Non-pigmented ciliary epithelial cell (primary cell): ENCODE measurements at regions not wholly inside any gene's neighbourhood (a gene's known extent, or its start where the extent isn't known, plus 50 kb on each side); places are given as distances from the start of the nearest gene placed in this dataset.
A peak's percentile ranks its signal among the peaks of the same experiment; 100 is the strongest.

Experiments
- DNase-seq: peaks from one replicate; pipeline ENCODE4 v3.0.0-alpha.2; 2010; ENCODE audit warnings: low read depth

DNA sequence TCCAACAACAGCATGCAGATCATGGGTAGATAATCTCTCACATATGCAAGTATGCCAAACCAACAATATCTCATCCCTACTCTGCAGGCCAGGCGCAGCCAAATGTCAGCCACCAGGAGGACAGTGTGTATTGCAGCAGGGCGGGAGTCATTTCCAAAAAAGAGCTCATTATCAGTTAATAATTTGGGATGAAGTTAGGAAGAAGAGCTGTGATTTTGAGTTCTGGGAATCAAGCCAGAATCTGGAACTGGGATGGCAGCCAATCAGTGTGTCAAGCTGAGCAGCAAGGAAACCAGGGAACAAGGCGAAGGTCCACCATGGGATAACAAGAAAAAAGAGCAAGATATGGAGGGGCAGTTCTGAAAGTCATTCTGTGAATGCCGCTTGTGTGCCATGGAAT lies 88.2 kb upstream of the CAMK2D start:
- no peak for DNase-seq

DNA sequence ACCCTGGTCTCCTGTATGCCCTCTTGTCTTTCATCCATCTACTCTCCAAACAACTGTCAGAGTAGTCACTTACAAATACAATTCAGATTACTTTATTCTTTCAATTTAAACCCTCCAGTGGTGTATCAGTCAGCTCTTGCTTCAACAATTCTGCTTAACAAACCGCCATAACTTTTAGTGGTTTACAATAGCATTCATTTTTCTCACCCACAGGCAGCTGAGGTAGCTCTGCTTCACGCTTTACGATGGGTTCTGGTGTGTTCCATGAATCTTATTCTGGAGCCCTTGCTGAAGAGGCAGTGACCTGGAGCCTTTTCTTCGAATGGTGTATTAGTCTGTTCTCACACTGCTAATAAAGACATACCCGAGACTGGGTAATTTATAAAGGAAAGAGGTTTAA lies 86.2 kb upstream of the CAMK2D start:
- DNase-seq: no peak

- DNase-seq: no peak
Observed at GRCh38 chr4:113846433-113846832, 84.9 kb upstream of the CAMK2D start.

GRCh38 chr4:113845138-113845537 lies 83.6 kb upstream of the CAMK2D start:
- DNase-seq: no peak

DNA sequence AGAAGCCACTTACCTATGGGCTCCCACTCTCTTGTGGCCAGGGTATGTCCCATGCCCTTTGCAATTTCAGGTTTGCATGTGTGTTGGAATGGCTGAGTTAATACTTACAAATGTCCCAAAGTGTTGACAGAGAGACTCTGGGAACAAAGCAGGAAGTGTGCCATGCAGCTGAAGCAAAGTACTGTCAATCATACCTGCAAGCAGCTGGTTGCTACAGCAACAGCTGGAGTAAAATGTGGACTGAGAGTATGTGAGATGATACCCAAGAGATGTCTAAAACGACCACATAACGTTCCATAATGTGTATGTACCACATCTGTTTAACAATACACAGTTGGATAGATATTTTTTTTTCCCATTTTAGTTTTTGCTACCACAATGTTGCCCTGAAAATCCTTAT lies 82.8 kb upstream of the CAMK2D start:
- no peak for DNase-seq

DNA sequence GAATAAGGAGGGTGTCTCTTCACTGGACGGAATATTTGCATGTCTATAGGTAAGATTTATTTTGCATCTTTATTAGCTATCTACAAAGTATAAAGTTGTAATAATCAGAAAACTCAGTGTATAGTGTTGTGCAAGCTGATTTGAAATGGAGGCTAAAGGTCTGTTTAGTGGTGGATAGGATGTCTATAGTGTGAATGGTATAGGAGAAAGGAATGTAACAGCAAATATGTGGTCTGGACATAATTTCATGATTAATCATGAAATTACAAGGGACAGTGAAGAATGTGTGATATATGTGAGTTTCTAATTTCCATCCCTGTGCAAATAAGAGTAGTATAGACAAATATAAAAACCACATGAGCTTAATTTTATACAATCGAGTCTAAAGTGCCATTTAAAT lies 79.3 kb upstream of the CAMK2D start:
- DNase-seq: no peak

DNA sequence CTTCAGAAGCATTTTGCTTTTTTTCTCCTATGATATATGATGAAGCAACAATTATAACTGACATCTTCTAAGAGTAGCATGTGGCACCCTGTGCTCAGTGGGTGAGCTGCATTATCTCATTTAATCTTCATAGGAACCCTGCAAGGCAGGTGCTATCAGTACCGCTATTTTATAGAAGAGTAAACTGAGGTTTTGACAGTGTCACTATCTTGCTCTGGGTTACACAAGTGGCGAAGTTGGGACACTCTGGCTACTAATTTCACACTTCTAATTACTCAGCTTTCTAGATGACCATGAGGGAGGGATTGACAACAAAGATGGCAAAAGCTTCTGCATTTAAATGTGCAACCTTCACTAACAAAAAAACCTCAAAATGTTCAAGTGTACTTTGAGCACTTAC lies 76.9 kb upstream of the CAMK2D start:
- no peak for DNase-seq

GRCh38 chr4:113837397-113837796 lies 75.9 kb upstream of the CAMK2D start:
- peak; percentile 68 for DNase-seq

DNA sequence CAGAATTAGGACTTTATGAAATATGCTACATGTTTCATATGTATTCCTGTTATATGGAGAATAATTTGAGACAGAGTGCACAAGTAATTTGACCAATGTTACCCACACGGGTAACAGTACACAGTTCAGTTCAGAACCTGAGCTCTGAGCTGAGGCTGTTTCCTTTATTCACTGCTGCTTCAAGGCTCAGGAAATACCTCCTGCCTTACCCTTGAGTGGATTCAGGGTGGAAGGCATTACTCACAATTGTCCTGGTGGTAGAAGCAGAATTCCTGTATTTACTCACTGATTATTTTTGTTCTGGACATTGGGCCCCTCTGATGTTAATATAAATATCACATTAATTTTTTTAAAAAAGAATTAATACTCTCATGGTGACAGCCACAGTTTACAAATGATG lies 73.5 kb upstream of the CAMK2D start:
- DNase-seq: peak; percentile 54

- no peak for DNase-seq
Observed at GRCh38 chr4:113834298-113834697, 72.8 kb upstream of the CAMK2D start.

- DNase-seq: no peak
Observed at GRCh38 chr4:113832803-113833202, 71.3 kb upstream of the CAMK2D start.

- no peak for DNase-seq
Observed at GRCh38 chr4:113831457-113831856, 69.9 kb upstream of the CAMK2D start.

GRCh38 chr4:113828702-113829101 lies 67.2 kb upstream of the CAMK2D start:
- no peak for DNase-seq

DNA sequence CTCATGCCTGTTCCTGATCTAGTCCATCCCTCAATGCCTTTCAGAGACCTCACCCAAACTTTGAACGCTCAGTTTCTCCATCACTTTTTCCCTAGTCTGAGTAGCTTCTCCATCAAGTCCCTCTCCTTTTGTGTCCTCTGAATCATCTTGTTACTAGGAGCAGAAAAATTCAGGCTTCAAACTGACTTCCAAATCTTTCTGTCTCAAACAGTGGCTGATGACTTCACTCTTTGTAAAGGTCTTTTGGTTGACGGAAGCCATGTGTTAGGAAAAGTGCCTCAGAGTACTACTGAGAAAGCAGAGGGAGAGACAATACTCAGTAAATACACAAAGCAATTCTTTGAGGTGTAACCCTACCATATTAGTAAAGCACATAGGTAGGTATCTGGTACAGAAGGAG lies 65.7 kb upstream of the CAMK2D start:
- DNase-seq: no peak

DNA sequence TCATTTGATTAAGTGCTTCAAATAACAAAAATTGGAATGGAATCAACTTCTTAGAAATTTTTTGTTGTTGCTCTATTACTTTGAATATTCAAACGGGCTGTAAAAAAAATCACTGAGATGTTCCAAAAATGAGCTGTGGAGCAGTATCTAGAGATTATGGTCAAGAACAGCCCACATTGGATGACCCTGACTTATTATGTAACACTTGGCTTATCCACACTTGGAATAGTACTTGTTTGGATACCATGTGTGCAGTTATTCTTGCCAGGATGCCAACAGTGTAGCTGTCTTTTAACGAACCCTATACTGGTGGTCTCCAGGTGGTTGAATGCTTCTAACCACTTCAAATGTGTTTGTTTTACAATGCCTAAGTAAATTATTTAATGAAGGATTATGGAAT lies 64.9 kb upstream of the CAMK2D start:
- DNase-seq: no peak

GRCh38 chr4:113825272-113825671 lies 63.7 kb upstream of the CAMK2D start:
- DNase-seq: no peak

GRCh38 chr4:113824396-113824795 lies 62.9 kb upstream of the CAMK2D start:
- DNase-seq: no peak

- no peak for DNase-seq
Observed at GRCh38 chr4:113823291-113823659, 61.7 kb upstream of the CAMK2D start.

- DNase-seq: no peak
Observed at GRCh38 chr4:113822555-113823290, 61.2 kb upstream of the CAMK2D start.

GRCh38 chr4:113821856-113822255 lies 60.3 kb upstream of the CAMK2D start:
- DNase-seq: no peak

DNA sequence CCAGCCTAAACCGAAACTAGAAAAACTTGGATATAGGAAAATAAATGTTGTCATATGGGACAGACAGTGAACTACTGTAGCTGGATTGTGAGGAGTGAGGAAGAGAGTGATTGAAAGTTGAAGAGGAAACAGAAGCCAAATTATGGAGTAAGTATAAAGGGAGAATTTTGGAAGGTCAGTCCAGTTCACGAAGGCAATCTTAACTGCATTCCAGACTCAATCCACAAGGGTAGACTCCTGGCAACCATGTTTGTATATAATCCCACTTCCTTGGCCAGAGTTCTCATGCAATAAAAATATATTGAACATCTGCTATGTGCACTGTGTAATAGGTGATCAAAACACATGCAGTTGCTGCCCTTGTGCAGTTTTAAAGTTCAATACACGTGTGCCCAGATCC lies 58.6 kb upstream of the CAMK2D start:
- no peak for DNase-seq

- no peak for DNase-seq
Observed at GRCh38 chr4:113815826-113816225, 54.3 kb upstream of the CAMK2D start.

DNA sequence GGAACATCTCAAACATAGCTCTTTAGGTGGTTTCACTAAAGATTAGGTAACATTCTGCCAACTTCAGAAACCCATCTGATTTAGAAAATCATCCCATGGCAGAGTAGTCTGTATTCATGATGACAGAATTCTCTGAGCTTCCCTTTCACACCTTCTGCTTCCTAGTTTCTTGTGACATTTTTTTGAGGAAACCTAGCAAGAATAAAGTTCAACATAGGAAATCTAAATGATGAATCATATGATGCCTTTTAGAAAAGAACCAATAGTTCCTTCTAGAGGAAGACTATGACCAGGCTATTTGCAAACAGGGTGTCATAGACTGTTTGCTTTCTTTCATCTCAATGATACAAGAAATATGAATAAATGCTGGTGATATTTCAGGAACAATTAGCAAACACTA lies 49.8 kb upstream of the CAMK2D start:
- no peak for DNase-seq
